SK-N-SH treated with all-trans-retinoic acid at 6 μM for 48 hours (cell line): ENCODE measurements at regions not wholly inside any gene's neighbourhood (a gene's known extent, or its start where the extent isn't known, plus 50 kb on each side); places are given as distances from the start of the nearest gene placed in this dataset.
"Not testable (repeated sequence)": the region's sequence is repeated elsewhere in the genome, so short reads cannot be mapped to it uniquely, and the experiment has no call there.

Experiments used
- ARNTL ChIP-seq: fragments of 450-650 bp; formaldehyde crosslinking; IDR thresholded peaks from 2 replicates; pipeline ENCODE4 v1.5.0; 2020; ENCODE audit warnings: low read depth, mild to moderate bottlenecking, moderate library complexity, borderline replicate concordance
- BACH2 ChIP-seq: fragments of 250-450 bp; sonication (Bioruptor Pico); IDR thresholded peaks from 2 replicates; pipeline ENCODE4 v1.9.0; 2021; ENCODE audit warnings: mild to moderate bottlenecking, borderline replicate concordance
- CSDC2 ChIP-seq: fragments of 250-450 bp; sonication (Bioruptor Pico); IDR thresholded peaks from 2 replicates; pipeline ENCODE4 v1.5.0; 2020; ENCODE audit warnings: mild to moderate bottlenecking, moderate library complexity
- CSRNP3 ChIP-seq: fragments of 250-450 bp; sonication (Bioruptor Pico); IDR thresholded peaks from 2 replicates; pipeline ENCODE4 v1.5.1; 2021; ENCODE audit warnings: mild to moderate bottlenecking, moderate library complexity
- PATZ1 ChIP-seq: fragments of 250-450 bp; sonication (Bioruptor Pico); IDR thresholded peaks from 2 replicates; pipeline ENCODE4 v1.8.0; 2020; ENCODE audit warnings: mild to moderate bottlenecking, moderate library complexity, borderline replicate concordance
- RARB ChIP-seq: fragments of 250-450 bp; sonication (Bioruptor Pico); IDR thresholded peaks from 2 replicates; pipeline ENCODE4 v1.8.0; 2021; ENCODE audit warnings: mild to moderate bottlenecking, moderate library complexity
- TCF4 ChIP-seq: fragments of 250-450 bp; sonication (Bioruptor Pico); IDR thresholded peaks from 2 replicates; pipeline ENCODE4 v1.8.0; 2021; ENCODE audit warnings: mild to moderate bottlenecking, moderate library complexity, borderline replicate concordance
- TOX ChIP-seq: fragments of 250-450 bp; sonication (Bioruptor Pico); IDR thresholded peaks from 2 replicates; pipeline ENCODE4 v1.8.0; 2021; ENCODE audit warnings: mild to moderate bottlenecking, moderate library complexity, borderline replicate concordance
- TSHZ2 ChIP-seq: fragments of 250-450 bp; sonication (Bioruptor Pico); IDR thresholded peaks from 2 replicates; pipeline ENCODE4 v1.5.0; 2020; ENCODE audit warnings: mild to moderate bottlenecking, moderate library complexity
- ZC3H10 ChIP-seq: fragments of 250-450 bp; sonication (Bioruptor Pico); IDR thresholded peaks from 2 replicates; pipeline ENCODE4 v1.5.1; 2021; ENCODE audit warnings: mild to moderate bottlenecking, moderate library complexity
- ZFP3 ChIP-seq: fragments of 250-450 bp; sonication (Bioruptor Pico); IDR thresholded peaks from 2 replicates; pipeline ENCODE4 v1.5.0; 2020; ENCODE audit warnings: mild to moderate bottlenecking, moderate library complexity
- ZFP30 ChIP-seq: fragments of 450-650 bp; formaldehyde crosslinking; IDR thresholded peaks from 2 replicates; pipeline ENCODE4 v1.5.0; 2022; ENCODE audit warnings: mild to moderate bottlenecking, moderate library complexity
- ZNF70 ChIP-seq: fragments of 450-650 bp; formaldehyde crosslinking; IDR thresholded peaks from 2 replicates; pipeline ENCODE4 v1.5.0; 2020; ENCODE audit warnings: mild to moderate bottlenecking, moderate library complexity

GRCh38 chr11:70600911-70601415, 202.6 kb downstream of the CTTN start:
- not testable (repeated sequence) for TF ChIP-seq CSDC2 (CRISPR knock-in tag); BACH2; PATZ1; ARNTL (CRISPR knock-in tag); ZFP30; ZNF70; ZC3H10 (CRISPR knock-in tag); TOX (CRISPR knock-in tag); ZFP3 (CRISPR knock-in tag); RARB; CSRNP3 (CRISPR knock-in tag); TCF4 (CRISPR knock-in tag); TSHZ2 (CRISPR knock-in tag)
